Right lung (tissue), 2 donors: ENCODE measurements at regions not wholly inside any gene's neighbourhood (a gene's known extent, or its start where the extent isn't known, plus 50 kb on each side); places are given as distances from the start of the nearest gene placed in this dataset.
A peak's percentile ranks its signal among the peaks of the same experiment; 100 is the strongest.

Source experiments
- DNase-seq, 2 donors: peaks; one replicate each; pipeline ENCODE4 v3.0.0-alpha.2; 2013

GRCh38 chr1:199746666-199747384, 280.7 kb upstream of the NR5A2 start:
- no peak for DNase-seq

- DNase-seq, result peak in 1 of 2 donors; percentile 13
These were observed 279.5 kb upstream of the NR5A2 start for GRCh38 chr1:199747984-199748383.

GRCh38 chr1:199751506-199751905, 276.0 kb upstream of the NR5A2 start:
- no peak for DNase-seq

DNA sequence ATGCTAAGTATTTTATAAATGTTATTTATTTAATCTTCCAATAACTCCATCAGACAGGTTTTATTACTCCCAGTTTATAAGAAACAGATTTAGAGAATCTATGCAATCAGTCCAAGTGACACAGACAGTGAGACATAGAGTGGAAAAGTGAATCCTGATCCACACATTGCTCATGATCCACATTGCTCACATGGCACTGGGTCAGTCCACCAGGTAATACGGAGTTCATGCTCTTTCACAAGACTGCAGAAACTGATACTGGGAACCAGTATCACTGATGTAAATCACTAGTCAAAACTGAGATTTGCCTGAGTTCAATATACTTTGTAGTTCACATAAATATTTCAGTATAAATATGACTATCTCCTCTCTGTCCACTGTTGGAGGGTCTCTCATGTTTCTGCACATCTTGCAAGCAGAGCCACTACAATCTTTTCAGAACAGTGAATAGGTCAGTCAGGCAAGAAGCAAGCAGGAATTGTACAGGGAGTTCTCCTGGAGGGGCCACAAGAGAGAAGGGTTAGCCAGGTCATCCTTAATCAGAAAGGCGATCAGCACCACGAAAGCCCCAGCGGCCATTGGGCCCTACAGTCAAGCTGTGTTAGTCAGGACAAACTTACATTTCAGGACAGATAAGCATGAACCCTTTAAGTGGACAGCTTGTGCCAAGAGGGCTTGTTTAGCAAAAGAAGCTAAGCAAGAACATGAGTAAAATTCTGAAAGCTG, 275.4 kb upstream of the NR5A2 start:
- no peak for DNase-seq

DNA sequence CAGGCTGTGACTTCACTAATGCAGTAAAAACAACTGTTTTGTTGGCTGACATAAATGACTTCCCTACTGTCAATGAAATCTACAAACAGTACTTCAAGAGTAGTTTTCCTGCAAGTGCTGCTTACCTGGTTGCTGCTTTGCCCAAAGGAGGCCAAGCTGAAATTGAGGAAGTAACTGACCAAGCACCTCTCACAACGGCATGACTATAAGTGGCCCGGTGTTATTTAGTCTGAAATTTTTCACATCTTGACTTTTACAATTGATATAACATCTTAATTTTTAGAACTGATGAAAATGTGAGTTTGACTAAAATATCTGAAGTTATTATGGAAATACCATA, 274.9 kb upstream of the NR5A2 start:
- no peak for DNase-seq

DNA sequence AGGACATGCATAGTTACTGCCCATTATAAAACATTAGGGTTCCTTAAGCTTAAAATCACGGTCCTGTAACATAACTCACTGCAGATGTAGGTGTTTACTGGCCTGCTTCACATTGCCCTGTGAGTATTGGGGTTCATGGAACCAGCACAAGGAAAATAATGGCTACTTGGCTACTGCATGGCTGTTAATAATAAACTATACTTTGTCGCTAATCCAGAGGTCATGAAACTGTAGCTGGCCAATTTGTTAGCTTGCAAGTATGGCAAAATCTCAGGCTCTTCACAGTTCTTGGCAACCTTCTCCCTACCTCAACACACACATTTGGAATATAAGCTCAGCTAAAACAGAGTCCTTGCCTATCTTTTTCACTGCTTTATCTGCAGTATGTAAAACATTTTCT, 274.0 kb upstream of the NR5A2 start:
- DNase-seq, result no peak

GRCh38 chr1:199756066-199756465, 271.4 kb upstream of the NR5A2 start:
- no peak for DNase-seq

GRCh38 chr1:199758626-199759255, 268.8 kb upstream of the NR5A2 start:
- no peak for DNase-seq

DNA sequence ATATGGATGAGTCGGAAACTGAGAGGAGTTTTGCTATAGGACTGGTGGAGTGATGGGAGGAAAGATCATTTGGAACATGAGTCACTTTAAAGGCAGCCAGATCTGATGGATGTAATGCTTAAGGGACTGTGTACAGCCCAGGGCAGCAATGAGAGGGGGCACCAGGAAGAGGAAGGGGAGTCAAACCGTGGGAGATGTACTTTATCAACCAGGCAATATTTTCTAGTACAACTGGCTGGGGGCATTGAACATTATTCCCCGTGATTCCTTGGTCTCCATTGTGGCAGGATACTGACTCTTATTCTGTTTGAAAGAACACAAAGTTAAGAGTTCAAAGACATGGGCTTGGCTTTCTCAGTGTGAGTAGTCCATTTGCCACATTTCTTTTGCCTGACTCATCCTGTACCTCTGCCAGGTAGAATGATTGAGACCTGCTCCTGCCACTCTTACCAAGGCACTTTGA, 268.2 kb upstream of the NR5A2 start:
- DNase-seq, result no peak

DNA sequence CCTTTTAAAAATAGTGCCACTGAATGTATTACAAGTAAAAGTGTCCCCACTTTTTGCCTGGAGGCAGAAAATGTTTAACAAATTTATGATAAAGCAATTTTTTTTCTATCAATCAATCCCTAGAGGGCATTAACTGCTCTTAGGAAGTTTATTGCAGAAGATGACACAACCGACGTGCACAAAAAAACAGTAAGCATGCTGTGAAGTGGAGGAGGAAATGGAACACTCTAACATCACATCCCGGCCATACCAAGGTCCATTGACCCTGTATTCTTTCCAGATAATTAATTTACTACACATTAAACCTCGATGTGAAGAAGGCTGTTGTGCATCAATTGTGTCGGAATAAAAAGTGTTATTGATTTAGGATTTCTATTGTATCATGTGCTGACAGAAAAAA, 264.9 kb upstream of the NR5A2 start:
- DNase-seq, result no peak

DNA sequence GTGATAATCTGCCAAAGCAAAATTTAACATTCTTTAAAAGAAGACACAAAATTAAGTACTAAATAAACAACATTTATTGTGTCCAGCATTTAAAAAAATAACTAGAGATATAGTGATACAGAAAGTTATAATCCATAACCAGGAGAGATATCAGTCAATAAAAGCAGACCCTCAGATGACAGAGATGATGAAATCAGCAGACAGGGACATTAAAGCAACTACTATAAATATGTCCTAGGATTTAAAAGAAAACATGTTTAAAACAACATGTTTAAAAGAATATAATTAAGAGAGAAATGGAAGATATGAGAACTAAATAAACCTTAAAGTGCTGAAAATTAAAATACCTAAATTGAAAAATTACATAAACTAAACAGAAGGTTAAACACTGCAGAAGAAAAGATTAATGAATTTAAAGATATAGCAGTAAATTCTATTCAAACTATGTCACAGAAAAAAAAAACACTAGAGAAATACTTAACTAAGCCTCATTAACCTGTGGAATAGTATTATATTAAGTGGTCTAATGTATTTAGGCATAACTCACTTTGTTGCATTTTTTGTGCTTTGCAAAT, 261.2 kb upstream of the NR5A2 start:
- no peak for DNase-seq

- DNase-seq, result no peak
These were observed 259.8 kb upstream of the NR5A2 start for GRCh38 chr1:199767700-199768099.

DNA sequence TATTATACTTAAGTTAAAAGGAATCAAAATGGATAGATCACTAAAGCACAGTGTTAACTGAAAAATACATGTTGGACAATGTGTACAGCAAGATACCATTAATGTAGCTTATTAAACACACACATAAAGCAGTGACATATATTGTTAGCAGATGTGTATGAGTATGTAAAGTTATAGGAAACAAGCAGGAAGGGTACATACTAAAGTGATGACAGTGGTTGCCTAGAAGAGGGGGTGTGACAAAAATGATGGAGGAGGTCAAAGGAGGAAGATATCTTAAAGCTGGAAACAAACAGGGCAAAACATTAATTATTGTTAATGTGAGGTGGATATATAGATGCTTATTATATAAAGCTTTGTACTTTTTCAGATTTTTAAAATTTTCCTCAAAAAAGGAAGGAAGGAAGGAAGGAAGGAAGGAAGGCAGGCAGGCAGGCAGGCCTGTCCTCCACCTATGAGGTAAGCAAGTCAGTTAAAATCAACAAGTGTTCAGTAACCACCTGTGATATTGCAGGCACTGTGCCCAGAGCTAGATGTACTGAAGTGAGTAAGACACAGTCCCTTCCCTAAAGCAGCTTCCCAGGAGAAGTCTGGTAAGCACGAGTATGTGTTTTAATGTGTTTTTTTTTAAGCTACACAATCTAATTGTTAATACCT, 252.9 kb upstream of the NR5A2 start:
- DNase-seq, result peak in 1 of 2 donors; percentile 12

DNA sequence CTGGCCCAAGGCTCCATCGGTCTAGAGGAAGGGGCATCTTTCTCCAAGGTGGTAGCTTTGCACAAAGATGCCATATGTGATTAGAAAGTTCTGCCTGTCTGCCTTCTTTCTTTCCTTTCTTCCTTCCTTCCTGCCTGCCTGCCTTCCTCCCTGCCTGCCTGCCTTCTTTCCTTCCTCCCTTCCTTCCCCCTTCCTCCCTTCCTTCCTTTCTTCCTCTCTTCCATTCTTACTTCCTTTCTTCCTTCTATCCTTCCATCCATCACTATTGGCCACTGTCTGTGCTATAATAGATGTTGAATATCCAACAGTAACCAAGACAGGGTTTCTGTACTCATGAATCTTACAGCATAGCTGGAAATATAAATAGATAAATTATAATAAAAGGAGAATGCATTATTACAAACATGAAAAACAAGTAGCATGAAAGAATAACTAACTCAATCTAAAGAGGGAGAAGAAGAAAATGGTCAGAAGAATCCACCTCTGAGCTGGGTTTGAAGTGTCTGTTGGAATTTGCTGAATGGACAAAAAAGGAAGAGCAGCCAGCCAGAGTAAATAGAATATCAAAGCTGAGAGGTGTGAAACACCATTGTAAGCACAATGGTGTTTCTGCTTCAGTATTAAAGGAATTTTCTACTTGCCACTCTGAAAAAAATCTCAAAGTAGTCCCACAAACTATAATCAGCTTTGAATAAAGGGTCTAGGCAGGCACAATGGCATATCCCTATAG, 250.6 kb upstream of the NR5A2 start:
- DNase-seq, result no peak

GRCh38 chr1:199778324-199778955, 249.1 kb upstream of the NR5A2 start:
- DNase-seq, result no peak

DNA sequence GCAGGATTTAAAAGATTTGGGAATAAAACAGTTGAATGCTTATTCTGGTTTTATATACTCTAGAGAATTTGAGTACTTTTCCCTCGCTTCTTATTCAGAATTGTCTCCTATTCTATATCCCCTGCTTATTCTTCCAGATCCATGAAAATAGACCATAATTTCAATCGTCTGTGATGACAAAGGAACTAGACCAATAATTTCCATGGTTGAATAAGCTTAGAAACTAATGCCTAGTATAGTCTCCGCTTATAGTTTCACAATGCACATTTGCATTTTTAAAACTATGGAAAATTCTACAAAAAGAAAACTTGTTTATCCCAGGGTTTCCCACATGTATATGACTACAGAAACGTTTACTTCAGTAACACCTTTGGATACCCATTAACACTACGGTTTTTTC, 247.4 kb upstream of the NR5A2 start:
- no peak for DNase-seq

- DNase-seq, result no peak
These were observed 246.4 kb upstream of the NR5A2 start for GRCh38 chr1:199780948-199781670.

- no peak for DNase-seq
These were observed 243.2 kb upstream of the NR5A2 start for GRCh38 chr1:199784138-199784895.

GRCh38 chr1:199786695-199787094, 240.8 kb upstream of the NR5A2 start:
- DNase-seq, result no peak

GRCh38 chr1:199789141-199789540, 238.4 kb upstream of the NR5A2 start:
- DNase-seq, result no peak
